ENCODE measurements at regions not wholly inside any gene's neighbourhood (a gene's known extent, or its start where the extent isn't known, plus 50 kb on each side); places are given as distances from the start of the nearest gene placed in this dataset.

DNA sequence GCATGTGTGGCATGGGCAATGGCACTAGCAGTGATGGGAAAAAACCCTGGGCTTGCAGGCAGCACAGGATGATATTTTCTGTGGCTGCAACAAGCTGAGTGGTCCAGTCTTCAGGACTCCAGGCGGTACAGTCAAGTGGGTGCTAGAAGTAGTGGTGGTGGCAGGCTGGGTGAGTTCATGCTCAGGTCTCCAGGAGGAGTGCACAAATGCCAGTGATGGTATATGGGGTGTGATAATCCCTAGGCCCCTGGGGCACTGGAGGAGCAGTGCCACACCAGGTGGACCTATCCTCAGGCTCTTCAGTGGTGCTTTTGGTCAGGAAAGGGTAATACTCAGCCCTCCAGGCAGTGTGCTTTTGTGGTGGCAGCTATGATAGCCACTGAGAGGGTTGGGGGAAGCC is 496.4 kb downstream of the PRR16 start:
- TF ChIP-seq, protein P1, sequence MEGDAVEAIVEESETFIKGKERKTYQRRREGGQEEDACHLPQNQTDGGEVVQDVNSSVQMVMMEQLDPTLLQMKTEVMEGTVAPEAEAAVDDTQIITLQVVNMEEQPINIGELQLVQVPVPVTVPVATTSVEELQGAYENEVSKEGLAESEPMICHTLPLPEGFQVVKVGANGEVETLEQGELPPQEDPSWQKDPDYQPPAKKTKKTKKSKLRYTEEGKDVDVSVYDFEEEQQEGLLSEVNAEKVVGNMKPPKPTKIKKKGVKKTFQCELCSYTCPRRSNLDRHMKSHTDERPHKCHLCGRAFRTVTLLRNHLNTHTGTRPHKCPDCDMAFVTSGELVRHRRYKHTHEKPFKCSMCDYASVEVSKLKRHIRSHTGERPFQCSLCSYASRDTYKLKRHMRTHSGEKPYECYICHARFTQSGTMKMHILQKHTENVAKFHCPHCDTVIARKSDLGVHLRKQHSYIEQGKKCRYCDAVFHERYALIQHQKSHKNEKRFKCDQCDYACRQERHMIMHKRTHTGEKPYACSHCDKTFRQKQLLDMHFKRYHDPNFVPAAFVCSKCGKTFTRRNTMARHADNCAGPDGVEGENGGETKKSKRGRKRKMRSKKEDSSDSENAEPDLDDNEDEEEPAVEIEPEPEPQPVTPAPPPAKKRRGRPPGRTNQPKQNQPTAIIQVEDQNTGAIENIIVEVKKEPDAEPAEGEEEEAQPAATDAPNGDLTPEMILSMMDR (IDR thresholded peaks at IDR 0.05; ENCODE audit: unreplicated experiment in 3 of 3) = no peak
- Mint-ChIP-seq H3K27me3 (ENCODE audit: low read depth) (peaks cover 2% of the 10 kb centered on the region), H3K9me3 (no peaks in the 10 kb centered on the region), H3K4me1 (no peaks in the 10 kb centered on the region), H3K36me3 (ENCODE audit: low read depth) (no peaks in the 10 kb centered on the region), H3K4me3 (no peak overlapping the region), H3K27ac (no peak overlapping the region)

DNA sequence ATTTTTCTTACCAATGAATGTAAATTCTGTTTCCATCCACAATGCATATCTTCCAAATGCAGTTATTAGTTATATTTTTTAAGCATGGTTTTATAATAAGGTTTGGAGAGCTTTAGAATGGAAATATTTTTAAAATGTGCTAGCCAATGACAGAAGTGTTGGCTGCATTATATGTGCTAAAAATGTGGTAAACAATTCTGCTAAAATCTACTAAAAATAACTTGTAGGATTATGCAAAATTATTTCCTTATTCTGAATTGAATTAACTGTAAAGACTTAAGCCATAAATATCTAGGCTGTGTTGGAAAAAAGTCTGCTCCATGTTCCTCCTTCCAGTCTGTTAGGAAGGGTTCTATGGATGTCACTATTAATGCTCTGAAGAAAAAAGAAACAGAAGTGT is 503.3 kb downstream of the PRR16 start:
- Mint-ChIP-seq H3K9me3 (no peaks in the 10 kb centered on the region), H3K36me3 (ENCODE audit: low read depth) (no peaks in the 10 kb centered on the region), H3K27me3 (ENCODE audit: low read depth) (no peaks in the 10 kb centered on the region), H3K27ac (no peak overlapping the region), H3K4me1 (no peaks in the 10 kb centered on the region), H3K4me3 (no peak overlapping the region)
- TF ChIP-seq, protein P1 (IDR thresholded peaks at IDR 0.05; ENCODE audit: unreplicated experiment in 3 of 3) = no peak

DNA sequence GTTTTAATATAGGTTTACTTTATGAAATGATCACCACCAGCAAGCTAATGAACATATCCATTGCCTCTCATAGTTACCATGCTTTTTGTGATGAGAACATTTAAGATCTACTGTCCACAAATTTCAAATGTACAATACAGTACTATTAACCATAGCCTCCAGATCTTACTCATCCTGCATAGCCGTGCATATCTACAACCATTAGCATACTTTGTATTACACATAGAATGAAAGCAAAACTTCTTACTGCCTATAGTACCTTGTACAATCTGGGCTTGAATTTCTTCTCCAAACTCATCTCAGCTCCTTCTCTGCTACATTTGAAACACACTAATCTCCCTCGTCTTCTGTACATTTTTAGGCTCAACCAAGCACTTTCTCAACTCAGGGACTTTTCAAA is 510.6 kb downstream of the PRR16 start:
- Mint-ChIP-seq H3K4me1 (no peaks in the 10 kb centered on the region), H3K27me3 (ENCODE audit: low read depth) (no peaks in the 10 kb centered on the region), H3K27ac (no peak overlapping the region), H3K9me3 (no peaks in the 10 kb centered on the region), H3K36me3 (ENCODE audit: low read depth) (no peaks in the 10 kb centered on the region), H3K4me3 (no peak overlapping the region)
- TF ChIP-seq, protein P1 (IDR thresholded peaks at IDR 0.05; ENCODE audit: unreplicated experiment in 3 of 3) = no peak

DNA sequence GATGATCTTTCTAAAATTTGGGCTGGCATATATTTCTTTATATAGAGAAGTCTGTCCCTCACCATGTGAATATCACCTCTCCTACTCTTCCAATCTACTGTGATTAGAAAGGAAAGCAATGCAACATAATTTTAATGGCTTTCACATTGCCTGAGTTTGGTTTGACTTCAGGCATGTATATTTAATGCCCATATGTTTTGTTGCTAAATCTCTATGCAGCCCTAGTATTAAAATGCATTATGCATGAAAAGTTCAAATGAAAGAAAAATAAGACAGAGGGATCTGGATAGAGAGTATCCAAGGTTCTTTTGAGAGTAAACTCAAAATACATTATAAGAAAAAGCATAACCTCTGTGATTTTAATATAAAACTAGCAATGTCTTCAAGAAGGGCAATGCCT is 518.3 kb downstream of the PRR16 start:
- Mint-ChIP-seq H3K27me3 (ENCODE audit: low read depth) (no peaks in the 10 kb centered on the region), H3K4me3 (no peak overlapping the region), H3K9me3 (no peaks in the 10 kb centered on the region), H3K4me1 (no peaks in the 10 kb centered on the region), H3K27ac (no peak overlapping the region), H3K36me3 (ENCODE audit: low read depth) (no peaks in the 10 kb centered on the region)
- TF ChIP-seq, protein P1 (IDR thresholded peaks at IDR 0.05; ENCODE audit: unreplicated experiment in 3 of 3) = no peak

DNA sequence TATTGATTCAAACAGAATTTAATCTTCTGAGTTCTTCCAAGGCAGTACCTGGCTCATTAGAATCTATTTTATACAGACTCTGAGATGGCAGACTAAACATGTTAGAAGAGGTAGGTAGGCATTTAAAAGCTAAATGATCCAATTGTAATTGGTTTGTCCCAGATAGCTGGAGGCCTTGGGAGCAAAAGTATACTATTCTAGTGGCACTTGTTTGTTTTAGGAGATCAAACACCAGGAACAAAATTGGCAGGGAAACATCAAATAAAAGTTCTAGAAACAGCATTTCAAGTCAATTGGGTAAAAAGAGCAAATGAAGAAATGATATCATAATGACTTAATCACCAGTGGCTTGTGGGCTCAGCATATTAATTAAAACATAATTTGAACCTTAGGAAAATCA is 521.4 kb downstream of the PRR16 start:
- Mint-ChIP-seq H3K27ac (no peak overlapping the region), H3K36me3 (ENCODE audit: low read depth) (no peaks in the 10 kb centered on the region), H3K9me3 (no peaks in the 10 kb centered on the region), H3K4me3 (no peak overlapping the region), H3K4me1 (peaks cover 4% of the 10 kb centered on the region), H3K27me3 (ENCODE audit: low read depth) (no peaks in the 10 kb centered on the region)
- TF ChIP-seq, protein P1 (IDR thresholded peaks at IDR 0.05; ENCODE audit: unreplicated experiment in 3 of 3) = no peak

DNA sequence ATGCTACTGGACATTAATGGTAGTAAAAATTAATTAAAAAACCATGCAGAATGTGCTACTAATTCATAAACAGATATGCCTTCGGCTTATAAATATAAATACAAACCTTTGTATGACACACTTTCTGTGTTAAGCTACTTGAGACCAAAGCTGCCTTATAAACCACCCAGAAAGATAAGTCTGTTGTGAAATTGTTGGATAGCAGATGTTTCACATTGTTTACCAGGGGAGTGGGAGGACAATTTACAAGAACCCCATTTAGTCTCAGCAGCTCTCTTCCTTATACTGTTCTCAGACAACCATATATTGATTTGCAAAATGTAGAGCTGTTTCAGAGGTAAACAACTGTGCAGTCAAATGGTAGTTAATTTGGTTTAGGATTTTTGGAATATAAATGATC is 524.4 kb downstream of the PRR16 start:
- H3K27me3 Mint-ChIP-seq (ENCODE audit: low read depth) = no peaks in the 10 kb centered on the region
- H3K4me1 Mint-ChIP-seq = peaks cover 4% of the 10 kb centered on the region
- TF ChIP-seq, protein P1 (IDR thresholded peaks at IDR 0.05; ENCODE audit: unreplicated experiment in 3 of 3) = no peak
- H3K9me3 Mint-ChIP-seq = no peaks in the 10 kb centered on the region
- H3K27ac Mint-ChIP-seq = no peak overlapping the region
- H3K4me3 Mint-ChIP-seq = no peak overlapping the region
- no peaks in the 10 kb centered on the region for H3K36me3 Mint-ChIP-seq (ENCODE audit: low read depth)
